IMR-90 (cell line): ENCODE measurements at regions not wholly inside any gene's neighbourhood (a gene's known extent, or its start where the extent isn't known, plus 50 kb on each side); places are given as distances from the start of the nearest gene placed in this dataset.

Experiments used
- ATAC-seq: fragments of 200-7000 bp; cut with Tn5 transposase; 2 replicates; pipeline ENCODE4 v1.9.1; 2020; ENCODE audit warnings: low read depth, mild to moderate bottlenecking, moderate library complexity
- BruUV-seq: library from RNA; stranded (reverse); fragments of 400-500 nt; replicated peaks from 2 replicates; lab custom pipeline; 2021; lab: Mats Ljungman, UMichigan
- CTCF ChIA-PET: fragments of 300-600 bp; formaldehyde crosslinking; extraction: SDS; loops from one replicate; lab custom pipeline; 2021; ENCODE audit warnings: antibody characterized with exemption; lab: Yijun Ruan, JAX
- POLR2A ChIA-PET: fragments of 300-600 bp; sonication (Branson Sonifier 250); formaldehyde crosslinking; loops from one replicate; lab custom pipeline; 2022; ENCODE audit warnings: antibody characterized with exemption; ENCODE audit not compliant: unreplicated experiment; lab: Charles Lee
- DNase-seq: peaks from one replicate; pipeline ENCODE4 v3.0.0; 2013
- H2AFZ ChIP-seq: replicated peaks from 2 replicates; pipeline ENCODE3; 2013; ENCODE audit warnings: low read length, mild to moderate bottlenecking; ENCODE audit not compliant: poor library complexity
- H2AK5ac ChIP-seq: 2 replicates; pipeline ENCODE4 v1.6.1; 2013; ENCODE audit warnings: low read depth, low read length, inconsistent platforms
- H2AK9ac ChIP-seq: replicated peaks from 2 replicates; pipeline ENCODE3; 2013; ENCODE audit warnings: mild to moderate bottlenecking, low read depth, low read length, moderate library complexity; ENCODE audit not compliant: poor library complexity
- H2BK120ac ChIP-seq: 2 replicates; pipeline ENCODE4 v1.6.1; 2013; ENCODE audit warnings: low read depth, low read length, inconsistent platforms
- H2BK15ac ChIP-seq: 3 replicates; pipeline ENCODE4 v1.6.1; 2013; ENCODE audit warnings: low read depth, low read length, inconsistent platforms
- H2BK20ac ChIP-seq: 2 replicates; pipeline ENCODE4 v1.6.1; 2013; ENCODE audit warnings: low read depth, mild to moderate bottlenecking, inconsistent platforms, low read length, moderate library complexity
- H2BK5ac ChIP-seq: 2 replicates; pipeline ENCODE4 v1.6.1; 2013; ENCODE audit warnings: mild to moderate bottlenecking, low read depth, low read length, inconsistent platforms; ENCODE audit not compliant: poor library complexity, severe bottlenecking
- H3K14ac ChIP-seq: replicated peaks from 2 replicates; pipeline ENCODE4 v1.6.1; 2013; ENCODE audit warnings: low read depth, low read length, inconsistent platforms
- H3K18ac ChIP-seq: 2 replicates; pipeline ENCODE4 v1.6.1; 2013; ENCODE audit warnings: low read depth, low read length, control low read depth
- H3K23ac ChIP-seq: 2 replicates; pipeline ENCODE4 v1.6.1; 2013; ENCODE audit warnings: low read depth, low read length, inconsistent platforms
- H3K27ac ChIP-seq: 2 replicates; pipeline ENCODE4 v1.5.1; 2013; ENCODE audit warnings: mild to moderate bottlenecking, control low read depth, low read length; ENCODE audit not compliant: insufficient read depth
- H3K27me3 ChIP-seq: 2 replicates; pipeline ENCODE4 v1.6.1; 2013; ENCODE audit warnings: low read length; ENCODE audit not compliant: control insufficient read depth, insufficient read depth
- H3K36me3 ChIP-seq: 2 replicates; pipeline ENCODE4 v1.6.1; 2013; ENCODE audit warnings: low read length, mixed read lengths; ENCODE audit not compliant: control insufficient read depth, insufficient read depth
- H3K4ac ChIP-seq: 2 replicates; pipeline ENCODE4 v1.6.1; 2013; ENCODE audit warnings: low read depth, low read length, inconsistent platforms
- H3K4me1 ChIP-seq: 2 replicates; pipeline ENCODE4 v1.6.1; 2013; ENCODE audit warnings: low read length, mixed read lengths; ENCODE audit not compliant: control insufficient read depth, insufficient read depth
- H3K4me2 ChIP-seq: 2 replicates; pipeline ENCODE4 v1.6.1; 2013; ENCODE audit warnings: low read depth, mild to moderate bottlenecking, control low read depth, low read length, moderate library complexity
- H3K4me3 ChIP-seq: 2 replicates; pipeline ENCODE4 v1.5.1; 2013; ENCODE audit warnings: low read depth, mild to moderate bottlenecking, control low read depth, low read length, moderate library complexity; ENCODE audit not compliant: insufficient read depth
- H3K56ac ChIP-seq: 2 replicates; pipeline ENCODE4 v1.6.1; 2013; ENCODE audit warnings: low read length, inconsistent platforms; ENCODE audit not compliant: insufficient read depth; ENCODE audit errors: extremely low read depth
- H3K79me1 ChIP-seq, 2 experiments: 2 replicates each; pipeline ENCODE4 v1.6.1; 2013; ENCODE audit warnings: low read length in 2 of 2, inconsistent platforms in 1 of 2, low read depth in 1 of 2
- H3K9ac ChIP-seq: 2 replicates; pipeline ENCODE4 v1.6.1; 2013; ENCODE audit warnings: low read depth, low read length, control low read depth
- H3K9me1 ChIP-seq: 2 replicates; pipeline ENCODE4 v1.6.1; 2013; ENCODE audit warnings: low read length, inconsistent platforms; ENCODE audit not compliant: insufficient read depth
- H3K9me3 ChIP-seq: 2 replicates; pipeline ENCODE4 v1.6.1; 2013; ENCODE audit warnings: low read length; ENCODE audit not compliant: control insufficient read depth, insufficient read depth
- H4K20me1 ChIP-seq: 2 replicates; pipeline ENCODE4 v1.6.1; 2013; ENCODE audit warnings: low read length, inconsistent platforms; ENCODE audit not compliant: insufficient read depth
- H4K5ac ChIP-seq: 2 replicates; pipeline ENCODE4 v1.6.1; 2013; ENCODE audit warnings: mild to moderate bottlenecking, low read depth, low read length, control low read depth
- H4K8ac ChIP-seq, 2 experiments: 2 replicates each; pipeline ENCODE4 v1.6.1; 2013; ENCODE audit warnings: low read depth in 2 of 2, low read length in 2 of 2, control low read depth in 1 of 2, inconsistent platforms in 1 of 2
- H4K91ac ChIP-seq: 2 replicates; pipeline ENCODE4 v1.6.1; 2013; ENCODE audit warnings: low read depth, low read length, inconsistent platforms; ENCODE audit not compliant: insufficient read depth
- BHLHE40 ChIP-seq: fragments of 150-350 bp; IDR thresholded peaks from 2 replicates; pipeline ENCODE4 v1.6.1; 2016; ENCODE audit warnings: mild to moderate bottlenecking, low read depth, low read length
- CEBPB ChIP-seq: IDR thresholded peaks from 2 replicates; pipeline ENCODE4 v1.6.1; 2012; ENCODE audit warnings: low read depth, low read length, improper control_type of control experiment
- CHD1 ChIP-seq: IDR thresholded peaks from 2 replicates; pipeline ENCODE4 v1.6.1; 2012; ENCODE audit warnings: low read depth, low read length, improper control_type of control experiment
- CTCF ChIP-seq: conservative IDR thresholded peaks from 2 replicates; pipeline ENCODE4 v1.5.1; 2012; ENCODE audit warnings: mild to moderate bottlenecking, low read depth, low read length, improper control_type of control experiment
- ELK1 ChIP-seq: fragments of 150-350 bp; IDR thresholded peaks from 2 replicates; pipeline ENCODE4 v1.6.1; 2016; ENCODE audit warnings: low read depth, mild to moderate bottlenecking, low read length, moderate library complexity, borderline replicate concordance
- FOS ChIP-seq: fragments of 150-350 bp; IDR thresholded peaks from 2 replicates; pipeline ENCODE4 v1.6.1; 2016; ENCODE audit warnings: low read depth, low read length
- MAFK ChIP-seq: IDR thresholded peaks from 2 replicates; pipeline ENCODE4 v1.6.1; 2012; ENCODE audit warnings: low read depth, low read length, improper control_type of control experiment
- MAZ ChIP-seq: IDR thresholded peaks from 2 replicates; pipeline ENCODE4 v1.6.1; 2012; ENCODE audit warnings: low read depth, mild to moderate bottlenecking, low read length, improper control_type of control experiment, moderate library complexity, borderline replicate concordance
- MXI1 ChIP-seq: IDR thresholded peaks from 2 replicates; pipeline ENCODE4 v1.6.1; 2012; ENCODE audit warnings: low read depth, mild to moderate bottlenecking, low read length, moderate library complexity, borderline replicate concordance
- NFE2L2 ChIP-seq: fragments of 150-350 bp; IDR thresholded peaks from 2 replicates; pipeline ENCODE4 v1.6.1; 2016; ENCODE audit warnings: low read depth, mild to moderate bottlenecking, low read length
- POLR2A ChIP-seq: IDR thresholded peaks from 2 replicates; pipeline ENCODE4 v1.6.1; 2012; ENCODE audit warnings: mild to moderate bottlenecking, low read depth, low read length
- RAD21 ChIP-seq: IDR thresholded peaks from 2 replicates; pipeline ENCODE4 v1.6.1; 2012; ENCODE audit warnings: low read length, improper control_type of control experiment
- RCOR1 ChIP-seq: IDR thresholded peaks from 2 replicates; pipeline ENCODE4 v1.6.1; 2012; ENCODE audit warnings: mild to moderate bottlenecking, low read length, improper control_type of control experiment; ENCODE audit not compliant: insufficient replicate concordance
- RFX5 ChIP-seq: IDR thresholded peaks from 2 replicates; pipeline ENCODE4 v1.8.0; 2012; ENCODE audit warnings: low read depth, mild to moderate bottlenecking, low read length, moderate library complexity
- SMC3 ChIP-seq: fragments of 150-350 bp; IDR thresholded peaks from 2 replicates; pipeline ENCODE4 v1.6.1; 2016; ENCODE audit warnings: low read depth, mild to moderate bottlenecking, antibody characterized with exemption, low read length, moderate library complexity
- USF2 ChIP-seq: fragments of 150-350 bp; IDR thresholded peaks from 2 replicates; pipeline ENCODE4 v1.6.1; 2017; ENCODE audit warnings: mild to moderate bottlenecking, antibody characterized with exemption, low read length, low read depth
- WGBS, 2 experiments: methylation state at CpG; one replicate each; pipeline versions ENCODE4 v1.1.5 to v1.1.7; 2013; ENCODE audit warnings: missing lambda C conversion rate in 2 of 2; ENCODE audit not compliant: insufficient read length in 1 of 2; ENCODE audit errors: extremely low coverage in 2 of 2; 5-methylcytosine and 5-hydroxymethylcytosine counted together
- dilution Hi-C: fragments of 300-500 bp; cut with HindIII; formaldehyde crosslinking; loops from one replicate; pipeline ENCODE4 v1.14.3; 2018; ENCODE audit warnings: low sequenced_read_pairs; ENCODE audit not compliant: unreplicated experiment
- in situ Hi-C: fragments of 300-500 bp; cut with MboI; formaldehyde crosslinking; loops from 3 replicates; pipeline ENCODE4 v1.14.3; 2019; ENCODE audit warnings: low sequenced_read_pairs, inconsistent platforms, mixed read lengths
- intact Hi-C: fragments of 100-400 bp; cut with micrococcal nuclease; formaldehyde crosslinking; loops from 2 replicates; pipeline ENCODE4 v1.10.0; 2022

- no peak overlapping the region for H3K4me3 ChIP-seq
- BruUV-seq = no TSS peak
- no peak overlapping the region for H2BK5ac ChIP-seq
- no peaks in the 10 kb centered on the region for H3K36me3 ChIP-seq
- ATAC-seq = no peak
- dilution Hi-C loops = no loop called here
- in situ Hi-C loops = no loop called here
- no peak overlapping the region for H2AK9ac ChIP-seq
- H3K4ac ChIP-seq = no peak overlapping the region
- no peak overlapping the region for H3K27ac ChIP-seq
- no peak overlapping the region for H3K4me2 ChIP-seq
- H3K9me1 ChIP-seq = no peaks in the 10 kb centered on the region
- no peak overlapping the region for H2AFZ ChIP-seq
- TF ChIP-seq MXI1 (no peak), BHLHE40 (no peak), CEBPB (no peak), MAFK (no peak), MAZ (no peak), POLR2A (no peak), RAD21 (no peak), NFE2L2 (no peak), SMC3 (no peak), RCOR1 (no peak), ELK1 (no peak), CTCF (no peak), RFX5 (no peak), FOS (no peak), CHD1 (no peak), USF2 (no peak)
- WGBS, 2 experiments = 20% methylated on average over 2 of the region's 18 CpGs; no CpG with 5 or more reads in 1 of the 2 experiments
- no peak for DNase-seq
- no peak overlapping the region for H2AK5ac ChIP-seq
- no peak overlapping the region for H3K9ac ChIP-seq
- no peak overlapping the region for H4K8ac ChIP-seq
- H4K91ac ChIP-seq = no peak overlapping the region
- H3K4me1 ChIP-seq = no peaks in the 10 kb centered on the region
- no peak overlapping the region for H2BK120ac ChIP-seq
- no peak overlapping the region for H3K56ac ChIP-seq
- no peak overlapping the region for H3K14ac ChIP-seq
- no peaks in the 10 kb centered on the region for H3K27me3 ChIP-seq
- no peak overlapping the region for H2BK15ac ChIP-seq
- ChIA-PET CTCF (no interaction called here), POLR2A (no interaction called here)
- peaks cover 48% of the 10 kb centered on the region for H3K9me3 ChIP-seq
- no peak overlapping the region for H4K5ac ChIP-seq
- H3K18ac ChIP-seq = no peak overlapping the region
- H3K79me1 ChIP-seq = no peaks in the 10 kb centered on the region
- no peaks in the 10 kb centered on the region for H4K20me1 ChIP-seq
- intact Hi-C loops = no loop called here
- no peak overlapping the region for H3K23ac ChIP-seq
- no peak overlapping the region for H2BK20ac ChIP-seq
Measured at GRCh38 chr12:34406228-34406995, 384.1 kb downstream of the ALG10 start.
